MM.1S (cell line): ENCODE measurements at regions not wholly inside any gene's neighbourhood (a gene's known extent, or its start where the extent isn't known, plus 50 kb on each side); places are given as distances from the start of the nearest gene placed in this dataset.

Experiments
- DNase-seq: peaks from one replicate; pipeline ENCODE4 v3.0.0-alpha.2; 2015
- H2AFZ ChIP-seq: fragments of 300-600 bp; sonication (generic); 2 replicates; pipeline ENCODE4 v1.6.0; 2016; ENCODE audit warnings: antibody characterized with exemption, low read length
- H3F3A ChIP-seq: fragments of 300-600 bp; sonication (generic); 2 replicates; pipeline ENCODE4 v1.6.1; 2016; ENCODE audit warnings: mild to moderate bottlenecking, antibody characterized with exemption, low read length, moderate library complexity, mixed read lengths; ENCODE audit not compliant: insufficient read depth
- H3K27ac ChIP-seq: fragments of 300-600 bp; sonication (generic); 2 replicates; pipeline ENCODE4 v1.5.1; 2016; ENCODE audit warnings: mild to moderate bottlenecking, low read length
- H3K27me3 ChIP-seq: fragments of 300-600 bp; sonication (generic); replicated peaks from 2 replicates; pipeline ENCODE4 v1.6.0; 2016; ENCODE audit warnings: low read length; ENCODE audit not compliant: insufficient read depth
- H3K36me3 ChIP-seq: fragments of 300-600 bp; sonication (generic); replicated peaks from 2 replicates; pipeline ENCODE4 v1.6.1; 2016; ENCODE audit warnings: mild to moderate bottlenecking, low read length, mixed read lengths; ENCODE audit not compliant: insufficient read depth
- H3K4me1 ChIP-seq: fragments of 300-600 bp; sonication (generic); 2 replicates; pipeline ENCODE4 v1.6.1; 2016; ENCODE audit warnings: low read length, mixed read lengths
- H3K4me2 ChIP-seq: fragments of 300-600 bp; sonication (generic); 2 replicates; pipeline ENCODE4 v1.6.0; 2016; ENCODE audit warnings: low read depth, low read length
- H3K4me3 ChIP-seq: fragments of 300-600 bp; sonication (generic); 2 replicates; pipeline ENCODE4 v1.5.1; 2016; ENCODE audit warnings: low read length, mixed read lengths
- H3K79me2 ChIP-seq: fragments of 300-600 bp; sonication (generic); 2 replicates; pipeline ENCODE4 v1.6.1; 2016; ENCODE audit warnings: mixed run types, low read length, mixed read lengths
- H3K9ac ChIP-seq: fragments of 300-600 bp; sonication (generic); 2 replicates; pipeline ENCODE4 v1.6.1; 2016; ENCODE audit warnings: low read length, mixed read lengths
- H3K9me2 ChIP-seq: fragments of 300-600 bp; sonication (generic); replicated peaks from 2 replicates; pipeline ENCODE4 v1.6.1; 2016; ENCODE audit warnings: mild to moderate bottlenecking, low read length, mixed read lengths; ENCODE audit not compliant: insufficient read depth
- H3K9me3 ChIP-seq: fragments of 300-600 bp; sonication (generic); replicated peaks from 2 replicates; pipeline ENCODE4 v1.6.1; 2016; ENCODE audit warnings: mild to moderate bottlenecking, low read length, mixed read lengths; ENCODE audit not compliant: insufficient read depth
- H4K20me1 ChIP-seq: fragments of 300-600 bp; sonication (generic); 2 replicates; pipeline ENCODE4 v1.6.1; 2016; ENCODE audit warnings: mild to moderate bottlenecking, low read length, moderate library complexity, mixed read lengths; ENCODE audit not compliant: insufficient read depth
- EZH2 ChIP-seq: fragments of 300-600 bp; sonication (generic); optimal IDR thresholded peaks from 2 replicates; pipeline ENCODE3; 2017; ENCODE audit warnings: low read depth, mild to moderate bottlenecking, antibody characterized with exemption, low read length, mixed read lengths
- EZH2phosphoT487 ChIP-seq: fragments of 300-600 bp; sonication (generic); IDR thresholded peaks from 2 replicates; pipeline ENCODE4 v1.6.1; 2018; ENCODE audit warnings: antibody characterized with exemption, low read length
- TF ChIP-seq, protein P1 (sequence below): fragments of 300-600 bp; sonication (generic); IDR thresholded peaks from 2 replicates; pipeline ENCODE4 v1.5.1; 2016; ENCODE audit warnings: antibody characterized with exemption, low read length, mixed read lengths

DNA sequence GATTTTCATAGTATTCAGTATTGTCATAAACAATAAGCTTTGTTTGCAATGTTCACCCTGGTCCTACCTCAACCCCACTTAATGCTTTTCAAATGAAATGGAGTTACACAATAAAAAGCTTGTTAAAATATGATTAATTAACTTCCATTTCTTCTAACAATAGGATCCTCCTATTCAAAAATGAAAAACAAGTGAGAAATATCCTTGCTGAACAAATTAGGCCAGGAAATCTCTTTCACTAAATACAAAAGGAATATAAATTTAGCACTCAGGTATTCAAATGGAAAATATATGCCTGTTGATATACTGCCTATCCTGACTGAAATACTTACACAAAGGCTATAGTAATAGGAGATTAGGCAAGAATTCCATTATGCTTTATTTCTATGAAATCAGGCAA, 323.4 kb upstream of the GRM3 start:
- Histone ChIP-seq H3K27me3 (no peaks in the 10 kb centered on the region), H3K4me3 (no peak overlapping the region), H2AFZ (no peak overlapping the region), H3K9me3 (no peaks in the 10 kb centered on the region), H3K36me3 (no peaks in the 10 kb centered on the region), H4K20me1 (no peaks in the 10 kb centered on the region), H3K4me2 (no peak overlapping the region), H3K79me2 (no peaks in the 10 kb centered on the region), H3K9ac (no peak overlapping the region), H3F3A (no peaks in the 10 kb centered on the region), H3K27ac (no peak overlapping the region), H3K9me2 (no peaks in the 10 kb centered on the region), H3K4me1 (no peaks in the 10 kb centered on the region)
- TF ChIP-seq EZH2: no peak
- TF ChIP-seq, protein P1, sequence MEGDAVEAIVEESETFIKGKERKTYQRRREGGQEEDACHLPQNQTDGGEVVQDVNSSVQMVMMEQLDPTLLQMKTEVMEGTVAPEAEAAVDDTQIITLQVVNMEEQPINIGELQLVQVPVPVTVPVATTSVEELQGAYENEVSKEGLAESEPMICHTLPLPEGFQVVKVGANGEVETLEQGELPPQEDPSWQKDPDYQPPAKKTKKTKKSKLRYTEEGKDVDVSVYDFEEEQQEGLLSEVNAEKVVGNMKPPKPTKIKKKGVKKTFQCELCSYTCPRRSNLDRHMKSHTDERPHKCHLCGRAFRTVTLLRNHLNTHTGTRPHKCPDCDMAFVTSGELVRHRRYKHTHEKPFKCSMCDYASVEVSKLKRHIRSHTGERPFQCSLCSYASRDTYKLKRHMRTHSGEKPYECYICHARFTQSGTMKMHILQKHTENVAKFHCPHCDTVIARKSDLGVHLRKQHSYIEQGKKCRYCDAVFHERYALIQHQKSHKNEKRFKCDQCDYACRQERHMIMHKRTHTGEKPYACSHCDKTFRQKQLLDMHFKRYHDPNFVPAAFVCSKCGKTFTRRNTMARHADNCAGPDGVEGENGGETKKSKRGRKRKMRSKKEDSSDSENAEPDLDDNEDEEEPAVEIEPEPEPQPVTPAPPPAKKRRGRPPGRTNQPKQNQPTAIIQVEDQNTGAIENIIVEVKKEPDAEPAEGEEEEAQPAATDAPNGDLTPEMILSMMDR: no peak
- TF ChIP-seq EZH2phosphoT487: no peak
- DNase-seq: no peak

DNA sequence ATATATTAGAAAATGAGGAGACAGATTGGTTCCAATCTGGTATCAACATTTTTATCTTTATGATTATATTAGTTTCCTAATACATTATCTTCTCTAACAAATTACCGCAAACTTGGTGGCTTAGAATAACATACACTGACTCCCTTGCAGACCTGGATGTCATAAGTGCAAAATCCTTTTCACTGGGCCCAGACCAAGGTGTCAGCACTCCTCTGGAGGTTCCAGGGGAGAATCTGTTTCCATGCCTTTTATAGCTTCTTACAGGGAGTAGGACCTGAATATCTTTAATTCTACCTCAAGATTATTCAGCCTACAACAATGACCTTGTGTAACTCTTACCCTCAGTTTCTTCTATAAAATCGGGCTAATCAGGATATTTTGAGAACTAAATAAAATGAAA, 329.9 kb upstream of the GRM3 start:
- Histone ChIP-seq H3K9me3 (no peaks in the 10 kb centered on the region), H3K4me2 (no peak overlapping the region), H3F3A (no peaks in the 10 kb centered on the region), H3K4me1 (no peaks in the 10 kb centered on the region), H3K36me3 (no peaks in the 10 kb centered on the region), H3K9ac (no peak overlapping the region), H3K27ac (no peak overlapping the region), H3K27me3 (no peaks in the 10 kb centered on the region), H2AFZ (no peak overlapping the region), H4K20me1 (no peaks in the 10 kb centered on the region), H3K9me2 (no peaks in the 10 kb centered on the region), H3K79me2 (no peaks in the 10 kb centered on the region), H3K4me3 (no peak overlapping the region)
- DNase-seq: no peak
- TF ChIP-seq, protein P1: no peak
- TF ChIP-seq EZH2 (no peak), EZH2phosphoT487 (no peak)

DNA sequence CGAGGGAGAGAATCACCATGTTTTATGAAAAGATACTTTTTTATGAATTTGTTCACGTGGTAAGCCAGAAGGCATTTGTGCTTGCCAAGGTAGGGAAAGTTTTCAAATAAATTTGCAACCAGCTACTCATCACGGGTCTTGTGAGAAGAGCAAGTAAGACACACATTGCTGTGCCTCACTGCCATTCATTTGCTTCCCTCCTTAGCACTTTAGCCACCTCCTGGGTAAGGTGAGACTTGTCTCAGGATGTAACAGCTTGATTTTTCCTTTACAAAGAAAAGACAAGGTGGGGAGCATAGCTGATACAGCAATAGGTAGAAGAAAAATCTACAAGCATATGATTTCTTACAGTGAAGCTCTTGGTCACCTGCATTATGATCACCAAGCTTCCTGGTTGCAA, 342.4 kb upstream of the GRM3 start:
- no peak for DNase-seq
- H3K27ac ChIP-seq: no peak overlapping the region
- no peak overlapping the region for H3K9ac ChIP-seq
- H3F3A ChIP-seq: no peaks in the 10 kb centered on the region
- no peaks in the 10 kb centered on the region for H4K20me1 ChIP-seq
- no peak for TF ChIP-seq EZH2
- TF ChIP-seq, protein P1: no peak
- TF ChIP-seq EZH2phosphoT487: no peak
- no peaks in the 10 kb centered on the region for H3K9me3 ChIP-seq
- no peak overlapping the region for H2AFZ ChIP-seq
- H3K36me3 ChIP-seq: no peaks in the 10 kb centered on the region
- H3K4me3 ChIP-seq: no peak overlapping the region
- H3K9me2 ChIP-seq: no peaks in the 10 kb centered on the region
- H3K4me1 ChIP-seq: no peaks in the 10 kb centered on the region
- no peaks in the 10 kb centered on the region for H3K79me2 ChIP-seq
- no peaks in the 10 kb centered on the region for H3K27me3 ChIP-seq
- no peak overlapping the region for H3K4me2 ChIP-seq
